HG03521 (cell line): ENCODE measurements at regions not wholly inside any gene's neighbourhood (a gene's known extent, or its start where the extent isn't known, plus 50 kb on each side); places are given as distances from the start of the nearest gene placed in this dataset.

Experiments
- ATAC-seq: cut with Tn5 transposase; IDR thresholded peaks from one replicate; pipeline ENCODE4 v1.9.1; 2021; ENCODE audit warnings: mild to moderate bottlenecking, moderate library complexity; ENCODE audit not compliant: unreplicated experiment

GRCh38 chr16:65445313-65446260 is 323.7 kb upstream of the CDH11 start:
- no peak for ATAC-seq

GRCh38 chr16:65441501-65441900 is 319.6 kb upstream of the CDH11 start:
- no peak for ATAC-seq

GRCh38 chr16:65429504-65430181 is 307.8 kb upstream of the CDH11 start:
- ATAC-seq = no peak

GRCh38 chr16:65426484-65426883 is 304.6 kb upstream of the CDH11 start:
- ATAC-seq = no peak

- ATAC-seq = no peak
These were observed 301.1 kb upstream of the CDH11 start for GRCh38 chr16:65422934-65423333.

GRCh38 chr16:65421596-65421995 is 299.7 kb upstream of the CDH11 start:
- no peak for ATAC-seq

- no peak for ATAC-seq
These were observed 296.6 kb upstream of the CDH11 start for GRCh38 chr16:65418435-65418834.

- no peak for ATAC-seq
These were observed 293.6 kb upstream of the CDH11 start for GRCh38 chr16:65415460-65415859.

GRCh38 chr16:65414284-65414984 is 292.6 kb upstream of the CDH11 start:
- no peak for ATAC-seq

- ATAC-seq = no peak
These were observed 292.0 kb upstream of the CDH11 start for GRCh38 chr16:65413861-65414260.

GRCh38 chr16:65410801-65411200 is 288.9 kb upstream of the CDH11 start:
- ATAC-seq = no peak

GRCh38 chr16:65409510-65409909 is 287.6 kb upstream of the CDH11 start:
- no peak for ATAC-seq

GRCh38 chr16:65406933-65407332 is 285.1 kb upstream of the CDH11 start:
- no peak for ATAC-seq

GRCh38 chr16:65406116-65406515 is 284.3 kb upstream of the CDH11 start:
- ATAC-seq = no peak

- ATAC-seq = no peak
These were observed 272.4 kb upstream of the CDH11 start for GRCh38 chr16:65394281-65394680.

- ATAC-seq = no peak
These were observed 271.1 kb upstream of the CDH11 start for GRCh38 chr16:65392806-65393565.

GRCh38 chr16:65388592-65388991 is 266.7 kb upstream of the CDH11 start:
- ATAC-seq = no peak

- no peak for ATAC-seq
These were observed 264.8 kb upstream of the CDH11 start for GRCh38 chr16:65386672-65387071.

- no peak for ATAC-seq
These were observed 262.6 kb upstream of the CDH11 start for GRCh38 chr16:65384441-65384840.

GRCh38 chr16:65377195-65377594 is 255.3 kb upstream of the CDH11 start:
- no peak for ATAC-seq

GRCh38 chr16:65376601-65377000 is 254.7 kb upstream of the CDH11 start:
- no peak for ATAC-seq
